B cell (primary cell): ENCODE measurements at regions not wholly inside any gene's neighbourhood (a gene's known extent, or its start where the extent isn't known, plus 50 kb on each side); places are given as distances from the start of the nearest gene placed in this dataset.

Experiments used
- ATAC-seq: fragments of 200-7000 bp; cut with Tn5 transposase; one replicate; pipeline ENCODE4 v1.10.0; 2021; ENCODE audit warnings: low read depth, mild to moderate bottlenecking, moderate number of reproducible peaks, moderate library complexity
- CTCF ChIA-PET: fragments of 350-600 bp; sonication (Branson Sonifier 250); formaldehyde crosslinking; loops from one replicate; lab custom pipeline; 2021; ENCODE audit warnings: antibody characterized with exemption, inconsistent platforms; lab: Charles Lee
- POLR2A ChIA-PET: fragments of 350-600 bp; sonication (Branson Sonifier 250); formaldehyde crosslinking; loops from one replicate; lab custom pipeline; 2021; ENCODE audit warnings: antibody characterized with exemption; lab: Charles Lee
- DNase-seq: peaks from one replicate; pipeline ENCODE4 v3.0.0; 2013
- H2AFZ ChIP-seq: 2 replicates; pipeline ENCODE4 v1.6.1; 2012; ENCODE audit warnings: mild to moderate bottlenecking, low read depth, low read length; ENCODE audit not compliant: insufficient read depth, poor library complexity, severe bottlenecking
- H3K27ac ChIP-seq, 2 donors: 1 replicate in 1 of 2; 2 replicates in 1 of 2; pipeline ENCODE4 v1.5.1; 2012 to 2013; ENCODE audit warnings: low read length in 2 of 2, mild to moderate bottlenecking in 2 of 2, moderate library complexity in 1 of 2
- H3K27me3 ChIP-seq, 4 experiments: fragments of 200-600 bp in 1 of 4; sonication (generic) in 1 of 4; replicated peaks in 1 of 4; 1 replicate in 2 of 4; 2 replicates in 2 of 4; pipeline versions ENCODE4 v1.6.1 to v1.7.0; 2013 to 2016; ENCODE audit warnings: low read length in 3 of 4, mild to moderate bottlenecking in 2 of 4, mixed read lengths in 1 of 4, moderate library complexity in 1 of 4; ENCODE audit not compliant: insufficient read depth in 4 of 4, control insufficient read depth in 3 of 4; ENCODE audit errors: control extremely low read depth in 1 of 4
- H3K36me3 ChIP-seq, 2 experiments: replicated peaks in 1 of 2; 1 replicate in 1 of 2; 2 replicates in 1 of 2; pipeline versions ENCODE4 v1.6.1 to v1.7.1; 2013; ENCODE audit warnings: low read length in 1 of 2; ENCODE audit not compliant: insufficient read depth in 2 of 2, control insufficient read depth in 1 of 2; ENCODE audit errors: control extremely low read depth in 1 of 2, extremely low read depth in 1 of 2
- H3K4me1 ChIP-seq, 2 donors: fragments of 200-600 bp in 1 of 2; sonication (generic) in 1 of 2; 1 replicate in 1 of 2; 2 replicates in 1 of 2; pipeline versions ENCODE4 v1.5.1 to v1.6.1; 2013 to 2017; ENCODE audit warnings: low read length in 2 of 2; ENCODE audit not compliant: control insufficient read depth in 2 of 2, insufficient read depth in 2 of 2
- H3K4me2 ChIP-seq: replicated peaks from 2 replicates; pipeline ENCODE3; 2012; ENCODE audit warnings: mild to moderate bottlenecking, low read depth, low read length; ENCODE audit not compliant: poor library complexity, severe bottlenecking
- H3K4me3 ChIP-seq, 5 experiments: fragments of 200-600 bp in 1 of 5; sonication (generic) in 1 of 5; 1 replicate in 3 of 5; 2 replicates in 2 of 5; pipeline versions ENCODE4 v1.5.1 to v1.7.0; 2011 to 2016; ENCODE audit warnings: low read length in 4 of 5, mild to moderate bottlenecking in 4 of 5, low read depth in 2 of 5, control low read depth in 1 of 5, moderate library complexity in 1 of 5; ENCODE audit not compliant: insufficient read depth in 1 of 5; ENCODE audit errors: control extremely low read depth in 1 of 5, extremely low read depth in 1 of 5
- H3K79me2 ChIP-seq: fragments of 200-600 bp; sonication (generic); one replicate; pipeline ENCODE4 v1.6.0; 2016; ENCODE audit warnings: low read length; ENCODE audit not compliant: control insufficient read depth, insufficient read depth
- H3K9ac ChIP-seq: fragments of 200-600 bp; sonication (generic); 2 replicates; pipeline ENCODE4 v1.6.1; 2017; ENCODE audit warnings: mild to moderate bottlenecking, low read length, moderate library complexity
- H3K9me3 ChIP-seq, 3 donors: one replicate each; pipeline versions ENCODE4 v1.6.1 to v1.7.1; 2013; ENCODE audit warnings: low read length in 2 of 3; ENCODE audit not compliant: control insufficient read depth in 2 of 3, insufficient read depth in 1 of 3; ENCODE audit errors: control extremely low read depth in 1 of 3
- H4K20me1 ChIP-seq: 2 replicates; pipeline ENCODE4 v1.6.0; 2012; ENCODE audit warnings: mild to moderate bottlenecking, low read length; ENCODE audit not compliant: insufficient read depth, control insufficient read depth, poor library complexity, severe bottlenecking
- H3K27ac Mint-ChIP-seq: one replicate; pipeline ENCODE4 v1.8.0; 2021; ENCODE audit warnings: mixed read lengths
- H3K27me3 Mint-ChIP-seq: one replicate; pipeline ENCODE4 v1.8.0; 2021; ENCODE audit warnings: mixed read lengths
- H3K4me1 Mint-ChIP-seq: one replicate; pipeline ENCODE4 v1.8.0; 2021; ENCODE audit warnings: mixed read lengths
- H3K4me3 Mint-ChIP-seq: one replicate; pipeline ENCODE4 v1.8.0; 2021; ENCODE audit warnings: mixed read lengths
- H3K9me3 Mint-ChIP-seq: one replicate; pipeline ENCODE4 v1.8.0; 2022; ENCODE audit warnings: mixed read lengths; ENCODE audit not compliant: insufficient read depth
- CTCF ChIP-seq: fragments of 200-600 bp; IDR thresholded peaks from one replicate; pipeline ENCODE4 v1.8.0; 2022; ENCODE audit warnings: antibody characterized with exemption, mild to moderate bottlenecking
- EZH2 ChIP-seq: IDR thresholded peaks from 2 replicates; pipeline ENCODE4 v1.6.1; 2012; ENCODE audit warnings: borderline replicate concordance, low read depth, mild to moderate bottlenecking, moderate library complexity, low read length; ENCODE audit not compliant: insufficient read depth, poor library complexity, severe bottlenecking
- WGBS: methylation state at CpG from one replicate; pipeline ENCODE4 v1.1.5; 2013; ENCODE audit warnings: missing lambda C conversion rate; ENCODE audit not compliant: insufficient coverage; 5-methylcytosine and 5-hydroxymethylcytosine counted together
- intact Hi-C: fragments of 100-400 bp; cut with micrococcal nuclease; formaldehyde crosslinking; loops from one replicate; pipeline ENCODE4 v1.10.0; 2022

DNA sequence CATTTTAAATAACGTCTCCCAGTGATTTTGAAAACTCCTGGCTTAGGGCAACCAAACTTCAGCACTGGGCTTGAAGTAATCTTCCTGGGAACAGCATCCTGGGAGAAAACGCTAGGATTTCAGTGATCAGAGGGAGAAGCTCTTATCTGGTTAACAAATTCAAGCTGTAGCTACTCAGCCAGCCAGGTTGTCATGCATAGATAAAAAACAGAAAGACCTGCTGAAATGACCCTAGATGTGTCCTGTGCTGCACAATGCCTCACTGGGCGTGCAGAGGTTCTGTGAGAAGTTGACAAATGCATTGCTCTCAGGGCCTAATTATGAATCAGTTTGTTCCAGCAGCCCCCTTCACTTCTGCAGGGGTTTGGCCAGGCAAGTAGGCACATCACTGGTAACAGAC lies 68.9 kb upstream of the CHCHD3 start:
- H3K27me3 Mint-ChIP-seq, result peaks cover 29% of the 10 kb centered on the region
- H3K4me3 Mint-ChIP-seq, result no peak overlapping the region
- intact Hi-C loops, result no loop called here
- Histone ChIP-seq H3K79me2 (no peaks in the 10 kb centered on the region), H3K4me2 (no peak overlapping the region), H2AFZ (no peak overlapping the region), H3K9ac (no peak overlapping the region), H3K4me3 (no peak overlapping the region), H3K27me3 (peaks cover 0 to 2% (median 0%) of the 10 kb centered on the region in 4 experiments), H3K4me1 (no peaks in the 10 kb centered on the region), H3K27ac (no peak overlapping the region), H3K36me3 (no peaks in the 10 kb centered on the region), H3K9me3 (no peaks in the 10 kb centered on the region), H4K20me1 (no peaks in the 10 kb centered on the region)
- TF ChIP-seq EZH2 (no peak), CTCF (no peak)
- H3K27ac Mint-ChIP-seq, result no peak overlapping the region
- DNase-seq (no peak), ATAC-seq (no peak)
- CTCF ChIA-PET, result no interaction called here
- POLR2A ChIA-PET, result no interaction called here
- H3K9me3 Mint-ChIP-seq, result no peaks in the 10 kb centered on the region
- 84% methylated on average over 2 of the region's 3 CpGs for WGBS
- no peaks in the 10 kb centered on the region for H3K4me1 Mint-ChIP-seq

GRCh38 chr7:133152875-133153274 lies 71.0 kb upstream of the CHCHD3 start:
- Histone ChIP-seq H3K9me3 (no peaks in the 10 kb centered on the region), H2AFZ (no peak overlapping the region), H4K20me1 (no peaks in the 10 kb centered on the region), H3K9ac (no peak overlapping the region), H3K79me2 (no peaks in the 10 kb centered on the region), H3K4me1 (no peaks in the 10 kb centered on the region), H3K27ac (no peak overlapping the region), H3K27me3 (no peaks in the 10 kb centered on the region), H3K4me2 (no peak overlapping the region), H3K36me3 (no peaks in the 10 kb centered on the region), H3K4me3 (no peak overlapping the region)
- ATAC-seq (no peak), DNase-seq (no peak)
- no peak overlapping the region for H3K27ac Mint-ChIP-seq
- ChIA-PET CTCF (no interaction called here), POLR2A (no interaction called here)
- no peaks in the 10 kb centered on the region for H3K4me1 Mint-ChIP-seq
- no peak for TF ChIP-seq EZH2
- no peak for TF ChIP-seq CTCF
- intact Hi-C loops, result no loop called here
- WGBS, result 78% methylated on average over 1 of the region's 1 CpG
- H3K4me3 Mint-ChIP-seq, result no peak overlapping the region
- no peaks in the 10 kb centered on the region for H3K9me3 Mint-ChIP-seq
- H3K27me3 Mint-ChIP-seq, result peaks cover 17% of the 10 kb centered on the region
